ENCODE measurements at regions not wholly inside any gene's neighbourhood (a gene's known extent, or its start where the extent isn't known, plus 50 kb on each side); places are given as distances from the start of the nearest gene placed in this dataset.
"Not testable (repeated sequence)": the region's sequence is repeated elsewhere in the genome, so short reads cannot be mapped to it uniquely, and the experiment has no call there.

DNA sequence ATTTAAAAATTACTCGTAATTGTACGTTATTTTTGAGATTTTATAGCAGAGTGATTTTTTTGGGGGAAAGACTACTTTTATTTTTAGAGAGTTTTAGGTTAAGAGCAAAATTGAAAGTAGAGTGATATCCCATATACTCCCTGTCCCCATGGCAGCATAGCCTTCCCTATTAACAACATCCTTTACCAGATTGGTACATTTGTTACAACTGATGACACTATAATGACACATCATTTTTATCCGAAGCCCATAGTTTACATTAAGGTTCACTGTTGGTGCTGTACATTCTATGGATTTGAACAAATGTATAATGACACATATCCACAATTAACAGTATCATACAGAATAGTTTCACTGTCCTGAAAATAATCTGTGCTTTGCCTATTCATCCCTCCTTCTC, 1126.4 kb upstream of the CITED2 start:
- no peaks in the 10 kb centered on the region for H3K9me3 ChIP-seq
- no peak overlapping the region for H3K4me3 ChIP-seq
- TF ChIP-seq, protein P1, sequence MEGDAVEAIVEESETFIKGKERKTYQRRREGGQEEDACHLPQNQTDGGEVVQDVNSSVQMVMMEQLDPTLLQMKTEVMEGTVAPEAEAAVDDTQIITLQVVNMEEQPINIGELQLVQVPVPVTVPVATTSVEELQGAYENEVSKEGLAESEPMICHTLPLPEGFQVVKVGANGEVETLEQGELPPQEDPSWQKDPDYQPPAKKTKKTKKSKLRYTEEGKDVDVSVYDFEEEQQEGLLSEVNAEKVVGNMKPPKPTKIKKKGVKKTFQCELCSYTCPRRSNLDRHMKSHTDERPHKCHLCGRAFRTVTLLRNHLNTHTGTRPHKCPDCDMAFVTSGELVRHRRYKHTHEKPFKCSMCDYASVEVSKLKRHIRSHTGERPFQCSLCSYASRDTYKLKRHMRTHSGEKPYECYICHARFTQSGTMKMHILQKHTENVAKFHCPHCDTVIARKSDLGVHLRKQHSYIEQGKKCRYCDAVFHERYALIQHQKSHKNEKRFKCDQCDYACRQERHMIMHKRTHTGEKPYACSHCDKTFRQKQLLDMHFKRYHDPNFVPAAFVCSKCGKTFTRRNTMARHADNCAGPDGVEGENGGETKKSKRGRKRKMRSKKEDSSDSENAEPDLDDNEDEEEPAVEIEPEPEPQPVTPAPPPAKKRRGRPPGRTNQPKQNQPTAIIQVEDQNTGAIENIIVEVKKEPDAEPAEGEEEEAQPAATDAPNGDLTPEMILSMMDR (IDR thresholded peaks at IDR 0.05): no peak
- TF ChIP-seq POLR2AphosphoS5 (IDR thresholded peaks at IDR 0.05) (no peak), EP300 (IDR thresholded peaks at IDR 0.05) (no peak), POLR2A (IDR thresholded peaks at IDR 0.05) (no peak)
- H3K27ac ChIP-seq: no peak overlapping the region
- H3K4me1 ChIP-seq: no peaks in the 10 kb centered on the region
- DNase-seq (ENCODE audit: low spot score in 2 of 2): no peak
- H3K36me3 ChIP-seq: no peaks in the 10 kb centered on the region
- 97% methylated on average over 3 of the region's 3 CpGs for WGBS
- H3K27me3 ChIP-seq: no peaks in the 10 kb centered on the region

DNA sequence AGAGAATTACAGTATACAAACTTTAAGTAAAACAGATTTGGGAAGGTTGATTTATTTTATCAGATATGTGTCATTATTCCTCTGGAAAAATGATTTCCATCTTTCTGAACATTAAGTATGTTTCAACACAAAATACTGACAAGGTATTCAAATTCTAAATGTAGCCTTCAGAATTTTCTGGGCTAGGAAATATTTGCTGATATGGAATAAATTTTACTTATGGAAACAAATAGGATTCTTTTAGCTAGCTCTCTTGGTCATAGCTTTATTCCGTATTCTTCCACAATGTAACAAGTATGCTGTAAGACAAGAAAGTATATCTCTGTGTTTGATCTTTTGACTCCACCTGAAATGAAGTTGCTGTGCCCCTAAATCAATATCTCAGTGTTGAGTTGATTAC, 1125.2 kb upstream of the CITED2 start:
- DNase-seq (ENCODE audit: low spot score in 2 of 2): no peak
- Histone ChIP-seq H3K36me3 (no peaks in the 10 kb centered on the region), H3K27me3 (no peaks in the 10 kb centered on the region), H3K9me3 (no peaks in the 10 kb centered on the region), H3K27ac (no peak overlapping the region), H3K4me1 (no peaks in the 10 kb centered on the region), H3K4me3 (no peak overlapping the region)
- TF ChIP-seq EP300 (IDR thresholded peaks at IDR 0.05) (no peak), POLR2AphosphoS5 (IDR thresholded peaks at IDR 0.05) (no peak), POLR2A (IDR thresholded peaks at IDR 0.05) (no peak)
- TF ChIP-seq, protein P1 (IDR thresholded peaks at IDR 0.05): no peak
- 76% methylated on average over 1 of the region's 1 CpG for WGBS

- no peaks in the 10 kb centered on the region for H3K4me1 ChIP-seq
- no peaks in the 10 kb centered on the region for H3K36me3 ChIP-seq
- 68% methylated on average over 8 of the region's 8 CpGs for WGBS
- no peaks in the 10 kb centered on the region for H3K9me3 ChIP-seq
- no peak for TF ChIP-seq POLR2A (IDR thresholded peaks at IDR 0.05)
- no peaks in the 10 kb centered on the region for H3K27me3 ChIP-seq
- no peak for DNase-seq (ENCODE audit: low spot score in 2 of 2)
- no peak overlapping the region for H3K4me3 ChIP-seq
- no peak overlapping the region for H3K27ac ChIP-seq
Observed at GRCh38 chr6:140494321-140495108, 1120.1 kb upstream of the CITED2 start.

DNA sequence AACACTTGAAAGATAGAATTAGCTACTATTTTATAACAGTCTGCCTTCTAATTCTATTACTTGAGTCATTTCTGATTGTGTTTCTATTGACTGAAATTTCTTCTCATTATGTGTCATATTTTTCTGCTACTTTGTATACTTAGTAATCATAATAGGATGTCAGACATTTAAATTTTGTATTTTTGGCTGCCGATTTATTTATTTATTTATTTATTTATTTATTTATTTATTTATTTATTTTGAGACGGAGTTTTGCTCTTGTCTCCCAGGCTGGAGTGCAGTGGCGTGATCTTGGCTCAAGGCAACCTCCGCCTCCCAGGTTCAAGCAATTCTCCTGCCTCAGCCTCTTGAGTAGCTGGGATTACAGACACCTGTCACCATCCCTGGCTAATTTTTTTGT, 1119.0 kb upstream of the CITED2 start:
- H3K9me3 ChIP-seq; DNase-seq (ENCODE audit: low spot score in 2 of 2); H3K4me1 ChIP-seq; H3K27ac ChIP-seq; H3K36me3 ChIP-seq; H3K27me3 ChIP-seq; H3K4me3 ChIP-seq: not testable (repeated sequence)
- WGBS: 99% methylated on average over 4 of the region's 4 CpGs

DNA sequence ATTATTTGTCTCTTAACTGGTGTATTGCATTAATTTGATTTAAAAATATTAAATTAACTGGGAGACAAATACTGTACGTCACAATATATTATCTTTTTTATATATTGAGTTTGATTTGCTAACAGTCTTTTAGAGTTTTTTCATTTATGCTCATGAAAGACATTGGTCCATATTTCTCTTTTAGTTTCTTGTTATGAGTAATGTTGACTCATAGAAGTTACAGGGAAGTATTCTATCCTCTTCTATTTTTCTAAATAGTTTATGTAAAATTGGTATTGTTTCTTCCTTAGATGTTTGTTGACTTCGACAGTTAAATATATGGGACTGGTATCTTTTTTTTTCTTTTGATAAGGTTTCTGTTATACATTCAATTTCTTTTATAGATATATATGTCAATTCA, 1115.6 kb upstream of the CITED2 start:
- 88% methylated on average over 2 of the region's 2 CpGs for WGBS
- Histone ChIP-seq H3K27me3 (no peaks in the 10 kb centered on the region), H3K4me3 (no peak overlapping the region), H3K4me1 (peaks cover 16% of the 10 kb centered on the region), H3K9me3 (peaks cover 4% of the 10 kb centered on the region), H3K36me3 (no peaks in the 10 kb centered on the region), H3K27ac (no peak overlapping the region)
- no peak for DNase-seq (ENCODE audit: low spot score in 2 of 2)
- TF ChIP-seq POLR2A (IDR thresholded peaks at IDR 0.05) (no peak), EP300 (IDR thresholded peaks at IDR 0.05) (no peak), POLR2AphosphoS5 (IDR thresholded peaks at IDR 0.05) (no peak)
- TF ChIP-seq, protein P1 (IDR thresholded peaks at IDR 0.05): no peak

- peaks cover 16% of the 10 kb centered on the region for H3K4me1 ChIP-seq
- WGBS: 91% methylated on average over 2 of the region's 2 CpGs
- H3K27ac ChIP-seq: no peak overlapping the region
- no peak for DNase-seq (ENCODE audit: low spot score in 2 of 2)
- no peak overlapping the region for H3K4me3 ChIP-seq
- H3K27me3 ChIP-seq: no peaks in the 10 kb centered on the region
- TF ChIP-seq POLR2AphosphoS5 (IDR thresholded peaks at IDR 0.05) (no peak), EP300 (IDR thresholded peaks at IDR 0.05) (no peak), POLR2A (IDR thresholded peaks at IDR 0.05) (no peak)
- TF ChIP-seq, protein P1 (IDR thresholded peaks at IDR 0.05): no peak
- no peaks in the 10 kb centered on the region for H3K36me3 ChIP-seq
- peaks cover 4% of the 10 kb centered on the region for H3K9me3 ChIP-seq
Observed at GRCh38 chr6:140487586-140487985, 1113.1 kb upstream of the CITED2 start.
